Heart left ventricle (tissue), 13 donors: ENCODE measurements at regions not wholly inside any gene's neighbourhood (a gene's known extent, or its start where the extent isn't known, plus 50 kb on each side); places are given as distances from the start of the nearest gene placed in this dataset.

Experiments used
- POLR2A ChIP-seq, 2 donors: fragments of 450-650 bp; IDR thresholded peaks; one replicate each; pipeline ENCODE4 v1.6.1; 2017; ENCODE audit warnings: antibody characterized with exemption in 2 of 2, mild to moderate bottlenecking in 2 of 2, moderate library complexity in 2 of 2
- TF ChIP-seq, protein P1 (sequence below), 12 donors: fragments of 200-600 bp; sonication (generic) in 4 of 12; IDR thresholded peaks; one replicate each; pipeline versions ENCODE4 v1.5.0 to v1.8.0; 2018 to 2022; ENCODE audit warnings: antibody characterized with exemption in 12 of 12, mild to moderate bottlenecking in 5 of 12
- donor health status: ischemic (EF 13 %, LVEDD 7.1; RV severe dilation, severe dysfunction).
- donor health status: DM: no; HTN: yes; CAD: no.
- donor health status: DM: no; HTN: no; CAD: no.
- donor health status: ischemic (EF 25% LVEDD 6.9; RV normal size, moderate dysfunction).
- donor health status: ischemic (EF 25% LVEDD 5.7; RV mildly dilated, moderate dysfunction).
- donor health status: ischemic (EF 35%, LVEDD 5.7; RV mildly dilated, moderate dysfunction).
- donor health status: nonischemic (EF 11% LVEDD 7.7; RV severe dilation, severe dysfunction).
- donor health status: DM: yes; HTN: yes; CAD: no.
- donor health status: PGD.
- donor health status: ischemic (EF 29% LVEDD 5.4; RV normal size, mild dysfunction).
- donor health status: nonischemic (EF 23%, LVEDD 6.1; RV moderate dilation, normal function).

DNA sequence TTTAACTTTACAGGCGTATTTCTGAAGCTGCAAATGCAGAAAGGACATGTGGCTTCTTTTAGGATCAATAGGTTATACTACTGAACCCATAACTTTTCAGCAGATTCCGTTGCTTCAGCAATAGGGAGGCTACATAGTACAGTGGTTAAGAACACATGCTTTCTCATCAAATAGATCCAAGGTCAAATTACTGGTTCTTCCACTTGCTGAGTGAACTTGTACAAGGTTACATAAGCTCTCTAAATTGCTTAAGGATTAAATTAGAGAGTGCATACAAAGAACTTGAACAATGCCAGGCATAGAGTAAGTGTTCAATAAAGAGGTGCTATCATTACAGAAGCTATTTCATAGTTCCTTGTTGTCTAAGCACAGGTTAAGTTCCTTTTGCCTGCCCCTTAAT is 129.6 kb downstream of the BARX2 start:
- TF ChIP-seq, protein P1, sequence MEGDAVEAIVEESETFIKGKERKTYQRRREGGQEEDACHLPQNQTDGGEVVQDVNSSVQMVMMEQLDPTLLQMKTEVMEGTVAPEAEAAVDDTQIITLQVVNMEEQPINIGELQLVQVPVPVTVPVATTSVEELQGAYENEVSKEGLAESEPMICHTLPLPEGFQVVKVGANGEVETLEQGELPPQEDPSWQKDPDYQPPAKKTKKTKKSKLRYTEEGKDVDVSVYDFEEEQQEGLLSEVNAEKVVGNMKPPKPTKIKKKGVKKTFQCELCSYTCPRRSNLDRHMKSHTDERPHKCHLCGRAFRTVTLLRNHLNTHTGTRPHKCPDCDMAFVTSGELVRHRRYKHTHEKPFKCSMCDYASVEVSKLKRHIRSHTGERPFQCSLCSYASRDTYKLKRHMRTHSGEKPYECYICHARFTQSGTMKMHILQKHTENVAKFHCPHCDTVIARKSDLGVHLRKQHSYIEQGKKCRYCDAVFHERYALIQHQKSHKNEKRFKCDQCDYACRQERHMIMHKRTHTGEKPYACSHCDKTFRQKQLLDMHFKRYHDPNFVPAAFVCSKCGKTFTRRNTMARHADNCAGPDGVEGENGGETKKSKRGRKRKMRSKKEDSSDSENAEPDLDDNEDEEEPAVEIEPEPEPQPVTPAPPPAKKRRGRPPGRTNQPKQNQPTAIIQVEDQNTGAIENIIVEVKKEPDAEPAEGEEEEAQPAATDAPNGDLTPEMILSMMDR (IDR thresholded peaks at IDR 0.05) = no peak
- no peak for TF ChIP-seq POLR2A (IDR thresholded peaks at IDR 0.05)
